ENCODE measurements at regions not wholly inside any gene's neighbourhood (a gene's known extent, or its start where the extent isn't known, plus 50 kb on each side); places are given as distances from the start of the nearest gene placed in this dataset.

DNA sequence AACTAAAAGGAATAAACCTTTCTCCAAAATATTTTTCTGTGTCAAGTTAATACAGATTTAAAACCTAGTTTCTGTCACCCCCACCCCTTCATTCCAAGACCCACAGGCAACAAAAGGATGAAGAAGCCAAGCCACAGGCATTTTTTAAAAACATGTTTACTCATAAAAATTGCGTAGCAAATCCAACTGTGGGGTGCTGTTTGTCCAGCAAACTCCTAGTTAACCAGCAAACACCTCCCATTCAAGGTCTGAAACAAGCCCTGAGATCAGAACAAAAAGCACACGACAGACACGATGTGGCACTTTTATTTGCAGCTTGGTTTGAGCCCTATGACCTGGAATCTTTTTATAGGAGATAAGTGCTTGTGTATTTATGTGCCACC is 149.9 kb upstream of the CAMK1G start:
- Histone ChIP-seq H3K4me1 (ENCODE audit: insufficient read depth, low read length, poor library complexity, severe bottlenecking) (no peaks in the 10 kb centered on the region), H3K27ac (ENCODE audit: low read depth, low read length, poor library complexity, severe bottlenecking) (no peak overlapping the region), H3K4me2 (ENCODE audit: low read length) (no peak overlapping the region), H3K79me2 (ENCODE audit: insufficient read depth, low read depth, low read length) (no peaks in the 10 kb centered on the region), H3K4me3 (ENCODE audit: low read depth, low read length, poor library complexity, severe bottlenecking) (no peak overlapping the region), H3K36me3 (ENCODE audit: insufficient read depth, low read length) (no peaks in the 10 kb centered on the region), H3K9me3 (ENCODE audit: low read length) (no peaks in the 10 kb centered on the region), H3K9me2 (ENCODE audit: insufficient read depth, low read length) (no peaks in the 10 kb centered on the region), H4K20me1 (ENCODE audit: insufficient read depth, low read length) (no peaks in the 10 kb centered on the region), H2AFZ (ENCODE audit: low read length) (no peak overlapping the region)
- TF ChIP-seq, protein P1, sequence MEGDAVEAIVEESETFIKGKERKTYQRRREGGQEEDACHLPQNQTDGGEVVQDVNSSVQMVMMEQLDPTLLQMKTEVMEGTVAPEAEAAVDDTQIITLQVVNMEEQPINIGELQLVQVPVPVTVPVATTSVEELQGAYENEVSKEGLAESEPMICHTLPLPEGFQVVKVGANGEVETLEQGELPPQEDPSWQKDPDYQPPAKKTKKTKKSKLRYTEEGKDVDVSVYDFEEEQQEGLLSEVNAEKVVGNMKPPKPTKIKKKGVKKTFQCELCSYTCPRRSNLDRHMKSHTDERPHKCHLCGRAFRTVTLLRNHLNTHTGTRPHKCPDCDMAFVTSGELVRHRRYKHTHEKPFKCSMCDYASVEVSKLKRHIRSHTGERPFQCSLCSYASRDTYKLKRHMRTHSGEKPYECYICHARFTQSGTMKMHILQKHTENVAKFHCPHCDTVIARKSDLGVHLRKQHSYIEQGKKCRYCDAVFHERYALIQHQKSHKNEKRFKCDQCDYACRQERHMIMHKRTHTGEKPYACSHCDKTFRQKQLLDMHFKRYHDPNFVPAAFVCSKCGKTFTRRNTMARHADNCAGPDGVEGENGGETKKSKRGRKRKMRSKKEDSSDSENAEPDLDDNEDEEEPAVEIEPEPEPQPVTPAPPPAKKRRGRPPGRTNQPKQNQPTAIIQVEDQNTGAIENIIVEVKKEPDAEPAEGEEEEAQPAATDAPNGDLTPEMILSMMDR (conservative IDR thresholded peaks at IDR 0.05; ENCODE audit: low read length) = no peak
- TF ChIP-seq EZH2phosphoT487 (IDR thresholded peaks at IDR 0.05; ENCODE audit: borderline replicate concordance, low read depth, low read length) = no peak
- BruUV-seq (replicated peaks) = no TSS peak
- intact Hi-C loops (cut with micrococcal nuclease; ENCODE audit: unreplicated experiment) = no loop called here
- ChIA-PET POLR2A (no interaction called here), CTCF (ENCODE audit: unreplicated experiment) (no interaction called here)
- no peak for DNase-seq (ENCODE audit: low spot score)

DNA sequence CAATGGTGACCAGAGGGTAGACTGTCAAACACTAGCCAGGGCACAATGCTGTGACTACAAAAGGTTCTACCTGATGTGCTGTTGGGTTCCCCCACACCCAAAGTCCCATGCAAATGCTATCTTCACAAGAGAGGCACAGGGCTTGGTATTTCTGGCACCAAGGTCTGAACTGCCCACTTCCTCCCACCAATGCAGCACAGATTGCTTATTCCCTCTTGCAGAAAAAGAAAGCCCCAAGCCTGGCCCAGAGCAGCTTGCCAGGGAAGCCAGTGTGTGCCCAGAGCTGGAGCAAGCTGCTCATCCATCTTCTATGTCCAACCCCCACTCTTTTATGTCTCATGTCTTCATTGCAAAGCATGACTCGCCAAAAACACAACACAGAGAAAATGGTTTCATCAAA is 149.4 kb upstream of the CAMK1G start:
- no peaks in the 10 kb centered on the region for H3K9me3 ChIP-seq (ENCODE audit: low read length)
- intact Hi-C loops (cut with micrococcal nuclease; ENCODE audit: unreplicated experiment) = no loop called here
- CTCF ChIA-PET (ENCODE audit: unreplicated experiment) = no interaction called here
- H2AFZ ChIP-seq (ENCODE audit: low read length) = no peak overlapping the region
- no peaks in the 10 kb centered on the region for H3K36me3 ChIP-seq (ENCODE audit: insufficient read depth, low read length)
- TF ChIP-seq EZH2phosphoT487 (IDR thresholded peaks at IDR 0.05; ENCODE audit: borderline replicate concordance, low read depth, low read length) = no peak
- TF ChIP-seq, protein P1 (conservative IDR thresholded peaks at IDR 0.05; ENCODE audit: low read length) = no peak
- H3K9me2 ChIP-seq (ENCODE audit: insufficient read depth, low read length) = no peaks in the 10 kb centered on the region
- H3K4me1 ChIP-seq (ENCODE audit: insufficient read depth, low read length, poor library complexity, severe bottlenecking) = no peaks in the 10 kb centered on the region
- no TSS peak for BruUV-seq (replicated peaks)
- no peaks in the 10 kb centered on the region for H3K79me2 ChIP-seq (ENCODE audit: insufficient read depth, low read depth, low read length)
- H3K27ac ChIP-seq (ENCODE audit: low read depth, low read length, poor library complexity, severe bottlenecking) = no peak overlapping the region
- H4K20me1 ChIP-seq (ENCODE audit: insufficient read depth, low read length) = no peaks in the 10 kb centered on the region
- POLR2A ChIA-PET = no interaction called here
- H3K4me3 ChIP-seq (ENCODE audit: low read depth, low read length, poor library complexity, severe bottlenecking) = no peak overlapping the region
- H3K4me2 ChIP-seq (ENCODE audit: low read length) = no peak overlapping the region
- no peak for DNase-seq (ENCODE audit: low spot score)

DNA sequence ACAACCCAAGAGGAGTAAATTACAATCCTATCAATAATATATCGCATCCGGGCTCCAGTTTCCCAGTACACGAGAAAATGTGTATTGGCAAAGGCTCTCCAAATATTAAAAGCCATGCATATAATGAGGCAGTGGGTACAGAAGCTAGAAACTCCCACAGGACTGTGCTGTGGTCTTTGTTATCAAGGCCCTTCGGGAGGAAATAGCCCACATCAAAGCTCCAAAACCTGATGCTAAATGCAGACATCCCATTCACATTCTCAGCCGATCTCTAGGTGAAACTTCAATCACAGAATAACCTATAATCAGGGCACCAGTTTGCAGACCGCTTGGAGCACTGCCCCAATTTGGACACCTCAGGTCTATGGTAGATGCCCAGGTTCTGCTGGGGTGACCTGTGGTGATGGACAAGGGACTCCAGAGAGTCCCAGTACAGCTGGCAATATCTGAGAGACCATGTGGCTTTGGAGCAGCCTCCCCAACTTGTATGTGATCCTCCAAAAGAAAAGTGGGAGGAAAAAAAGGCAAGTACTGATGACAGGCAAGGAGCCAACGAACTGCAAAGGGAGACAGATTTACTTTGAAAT is 148.8 kb upstream of the CAMK1G start:
- TF ChIP-seq, protein P1 (conservative IDR thresholded peaks at IDR 0.05; ENCODE audit: low read length) = no peak
- no peak for TF ChIP-seq EZH2phosphoT487 (IDR thresholded peaks at IDR 0.05; ENCODE audit: borderline replicate concordance, low read depth, low read length)
- CTCF ChIA-PET (ENCODE audit: unreplicated experiment) = no interaction called here
- Histone ChIP-seq H4K20me1 (ENCODE audit: insufficient read depth, low read length) (no peaks in the 10 kb centered on the region), H3K27ac (ENCODE audit: low read depth, low read length, poor library complexity, severe bottlenecking) (no peak overlapping the region), H3K4me1 (ENCODE audit: insufficient read depth, low read length, poor library complexity, severe bottlenecking) (no peaks in the 10 kb centered on the region), H3K4me3 (ENCODE audit: low read depth, low read length, poor library complexity, severe bottlenecking) (no peak overlapping the region), H3K36me3 (ENCODE audit: insufficient read depth, low read length) (no peaks in the 10 kb centered on the region), H3K79me2 (ENCODE audit: insufficient read depth, low read depth, low read length) (no peaks in the 10 kb centered on the region), H3K9me2 (ENCODE audit: insufficient read depth, low read length) (no peaks in the 10 kb centered on the region), H3K9me3 (ENCODE audit: low read length) (no peaks in the 10 kb centered on the region), H3K4me2 (ENCODE audit: low read length) (no peak overlapping the region), H2AFZ (ENCODE audit: low read length) (no peak overlapping the region)
- BruUV-seq (replicated peaks) = no TSS peak
- POLR2A ChIA-PET = no interaction called here
- DNase-seq (ENCODE audit: low spot score) = no peak
- intact Hi-C loops (cut with micrococcal nuclease; ENCODE audit: unreplicated experiment) = no loop called here
